ENCODE measurements at regions not wholly inside any gene's neighbourhood (a gene's known extent, or its start where the extent isn't known, plus 50 kb on each side); places are given as distances from the start of the nearest gene placed in this dataset.

GRCh38 chr1:231103961-231104360 is 57.9 kb upstream of the TRIM67 start:
- TF ChIP-seq CTCF (IDR thresholded peaks at IDR 0.05; ENCODE audit: low read depth, low read length) (no peak), EZH2phosphoT487 (IDR thresholded peaks at IDR 0.05; ENCODE audit: low read depth) (no peak)
